ENCODE measurements at regions not wholly inside any gene's neighbourhood (a gene's known extent, or its start where the extent isn't known, plus 50 kb on each side); places are given as distances from the start of the nearest gene placed in this dataset.

- no peak for TF ChIP-seq POLR2AphosphoS5 (IDR thresholded peaks at IDR 0.05)
- TF ChIP-seq, protein P1, sequence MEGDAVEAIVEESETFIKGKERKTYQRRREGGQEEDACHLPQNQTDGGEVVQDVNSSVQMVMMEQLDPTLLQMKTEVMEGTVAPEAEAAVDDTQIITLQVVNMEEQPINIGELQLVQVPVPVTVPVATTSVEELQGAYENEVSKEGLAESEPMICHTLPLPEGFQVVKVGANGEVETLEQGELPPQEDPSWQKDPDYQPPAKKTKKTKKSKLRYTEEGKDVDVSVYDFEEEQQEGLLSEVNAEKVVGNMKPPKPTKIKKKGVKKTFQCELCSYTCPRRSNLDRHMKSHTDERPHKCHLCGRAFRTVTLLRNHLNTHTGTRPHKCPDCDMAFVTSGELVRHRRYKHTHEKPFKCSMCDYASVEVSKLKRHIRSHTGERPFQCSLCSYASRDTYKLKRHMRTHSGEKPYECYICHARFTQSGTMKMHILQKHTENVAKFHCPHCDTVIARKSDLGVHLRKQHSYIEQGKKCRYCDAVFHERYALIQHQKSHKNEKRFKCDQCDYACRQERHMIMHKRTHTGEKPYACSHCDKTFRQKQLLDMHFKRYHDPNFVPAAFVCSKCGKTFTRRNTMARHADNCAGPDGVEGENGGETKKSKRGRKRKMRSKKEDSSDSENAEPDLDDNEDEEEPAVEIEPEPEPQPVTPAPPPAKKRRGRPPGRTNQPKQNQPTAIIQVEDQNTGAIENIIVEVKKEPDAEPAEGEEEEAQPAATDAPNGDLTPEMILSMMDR (IDR thresholded peaks at IDR 0.05): no peak
- no peak for TF ChIP-seq POLR2A (IDR thresholded peaks at IDR 0.05)
- TF ChIP-seq EP300 (IDR thresholded peaks at IDR 0.05): no peak
- Histone ChIP-seq H3K4me3 (no peak overlapping the region), H3K27ac (no peak overlapping the region), H3K27me3 (peaks cover 0 to 4% (median 0%) of the 10 kb centered on the region in 3 donors), H3K36me3 (no peaks in the 10 kb centered on the region), H3K9me3 (no peaks in the 10 kb centered on the region), H3K4me1 (peaks cover 4 to 17% (median 7%) of the 10 kb centered on the region in 4 donors)
- WGBS, 5 donors: 88 to 95% (median 93%) methylated on average over 2 of the region's 2 CpGs
- no peak for DNase-seq
- intact Hi-C loops (cut with DNase I; ENCODE audit: low total_unique reads): no loop called here
Measured at GRCh38 chr2:71834796-71835195, 312.9 kb downstream of the CYP26B1 start.

GRCh38 chr2:71833855-71834560, 313.7 kb downstream of the CYP26B1 start:
- TF ChIP-seq POLR2AphosphoS5 (IDR thresholded peaks at IDR 0.05): peak in 2 of 3 donors; percentile 24 to 48
- TF ChIP-seq, protein P1 (IDR thresholded peaks at IDR 0.05): no peak
- 72 to 85% (median 80%) methylated on average over 6 of the region's 6 CpGs for WGBS, 5 donors
- intact Hi-C loops (cut with DNase I; ENCODE audit: low total_unique reads): no loop called here
- DNase-seq: peak in 1 of 2 donors; percentile 43
- Histone ChIP-seq H3K4me1 (peaks cover 4 to 20% (median 7%) of the 10 kb centered on the region in 4 donors), H3K36me3 (no peaks in the 10 kb centered on the region), H3K4me3 (no peak overlapping the region), H3K27ac (no peak overlapping the region), H3K9me3 (no peaks in the 10 kb centered on the region), H3K27me3 (peaks cover 0 to 4% (median 0%) of the 10 kb centered on the region in 3 donors)

GRCh38 chr2:71833272-71833671, 314.4 kb downstream of the CYP26B1 start:
- Histone ChIP-seq H3K4me3 (no peak overlapping the region), H3K9me3 (no peaks in the 10 kb centered on the region), H3K4me1 (peaks cover 4 to 20% (median 7%) of the 10 kb centered on the region in 4 donors), H3K36me3 (no peaks in the 10 kb centered on the region), H3K27ac (no peak overlapping the region), H3K27me3 (peaks cover 0 to 4% (median 0%) of the 10 kb centered on the region in 3 donors)
- intact Hi-C loops (cut with DNase I; ENCODE audit: low total_unique reads): no loop called here
- 74 to 98% (median 96%) methylated on average over 4 of the region's 4 CpGs for WGBS, 5 donors
- TF ChIP-seq POLR2AphosphoS5 (IDR thresholded peaks at IDR 0.05): no peak
- TF ChIP-seq, protein P1 (IDR thresholded peaks at IDR 0.05): no peak
- TF ChIP-seq EP300 (IDR thresholded peaks at IDR 0.05): no peak
- TF ChIP-seq POLR2A (IDR thresholded peaks at IDR 0.05): no peak
- no peak for DNase-seq

DNA sequence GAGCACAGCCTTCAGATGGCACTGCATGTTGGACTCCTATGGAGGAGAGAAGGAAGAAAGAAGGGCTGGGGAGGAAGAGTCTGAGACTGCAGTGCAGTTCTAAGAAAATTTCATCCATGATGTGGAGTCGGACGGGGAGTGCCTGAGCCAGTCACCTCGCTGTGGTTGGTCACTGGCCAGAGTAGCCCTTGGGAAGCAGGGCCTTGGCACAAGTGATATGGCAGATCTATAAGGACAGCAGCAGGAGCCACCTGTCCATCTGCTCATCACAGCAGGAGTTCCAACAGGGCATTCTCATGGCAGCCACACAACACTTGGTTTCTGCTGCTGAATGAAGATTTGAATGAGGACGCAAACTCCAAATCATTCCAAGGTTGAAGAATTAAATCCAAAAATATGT, 314.8 kb downstream of the CYP26B1 start:
- intact Hi-C loops (cut with DNase I; ENCODE audit: low total_unique reads): no loop called here
- DNase-seq: no peak
- H3K36me3 ChIP-seq: no peaks in the 10 kb centered on the region
- H3K9me3 ChIP-seq: no peaks in the 10 kb centered on the region
- H3K27ac ChIP-seq: no peak overlapping the region
- TF ChIP-seq POLR2AphosphoS5 (IDR thresholded peaks at IDR 0.05): no peak
- H3K27me3 ChIP-seq: peaks cover 0 to 4% (median 0%) of the 10 kb centered on the region in 3 donors
- no peak overlapping the region for H3K4me3 ChIP-seq
- WGBS, 5 donors: 93 to 98% (median 96%) methylated on average over 4 of the region's 4 CpGs
- H3K4me1 ChIP-seq: peaks cover 4 to 20% (median 7%) of the 10 kb centered on the region in 4 donors

DNA sequence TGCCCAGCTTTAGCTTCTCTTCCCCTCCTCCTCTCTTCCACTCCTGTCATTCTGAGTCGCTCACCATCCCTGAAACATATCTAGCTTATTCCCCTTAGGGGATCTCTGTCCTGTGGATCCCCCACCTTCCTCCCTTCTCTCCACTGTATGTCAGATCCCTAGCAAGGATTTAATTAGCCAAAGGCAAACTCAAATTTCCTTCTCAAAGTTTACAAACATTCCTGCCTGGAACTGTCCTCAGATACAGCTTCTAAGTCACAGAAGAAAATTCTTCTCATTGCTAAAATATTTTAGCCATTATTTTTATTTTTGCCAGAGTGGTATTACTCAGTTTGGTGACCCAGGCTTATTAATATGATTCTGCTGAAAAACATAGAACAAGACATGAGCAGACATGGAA, 315.3 kb downstream of the CYP26B1 start:
- Histone ChIP-seq H3K4me1 (peaks cover 4 to 20% (median 7%) of the 10 kb centered on the region in 4 donors), H3K36me3 (no peaks in the 10 kb centered on the region), H3K4me3 (no peak overlapping the region), H3K27ac (no peak overlapping the region), H3K9me3 (no peaks in the 10 kb centered on the region), H3K27me3 (peaks cover 0 to 4% (median 0%) of the 10 kb centered on the region in 3 donors)
- intact Hi-C loops (cut with DNase I; ENCODE audit: low total_unique reads): no loop called here
- no peak for DNase-seq
- TF ChIP-seq POLR2A (IDR thresholded peaks at IDR 0.05): no peak
- TF ChIP-seq POLR2AphosphoS5 (IDR thresholded peaks at IDR 0.05): no peak
- TF ChIP-seq, protein P1 (IDR thresholded peaks at IDR 0.05): no peak
- TF ChIP-seq EP300 (IDR thresholded peaks at IDR 0.05): no peak
- WGBS, 5 donors: 79 to 89% (median 89%) methylated on average over 1 of the region's 1 CpG

All from stomach (tissue), 8 donors.